GM19023 (cell line): ENCODE measurements at regions not wholly inside any gene's neighbourhood (a gene's known extent, or its start where the extent isn't known, plus 50 kb on each side); places are given as distances from the start of the nearest gene placed in this dataset.
"Not testable (repeated sequence)": the region's sequence is repeated elsewhere in the genome, so short reads cannot be mapped to it uniquely, and the experiment has no call there.

Source experiments
- ATAC-seq: cut with Tn5 transposase; IDR thresholded peaks from one replicate; pipeline ENCODE4 v1.9.1; 2021; ENCODE audit warnings: mild to moderate bottlenecking, moderate library complexity; ENCODE audit not compliant: unreplicated experiment

DNA sequence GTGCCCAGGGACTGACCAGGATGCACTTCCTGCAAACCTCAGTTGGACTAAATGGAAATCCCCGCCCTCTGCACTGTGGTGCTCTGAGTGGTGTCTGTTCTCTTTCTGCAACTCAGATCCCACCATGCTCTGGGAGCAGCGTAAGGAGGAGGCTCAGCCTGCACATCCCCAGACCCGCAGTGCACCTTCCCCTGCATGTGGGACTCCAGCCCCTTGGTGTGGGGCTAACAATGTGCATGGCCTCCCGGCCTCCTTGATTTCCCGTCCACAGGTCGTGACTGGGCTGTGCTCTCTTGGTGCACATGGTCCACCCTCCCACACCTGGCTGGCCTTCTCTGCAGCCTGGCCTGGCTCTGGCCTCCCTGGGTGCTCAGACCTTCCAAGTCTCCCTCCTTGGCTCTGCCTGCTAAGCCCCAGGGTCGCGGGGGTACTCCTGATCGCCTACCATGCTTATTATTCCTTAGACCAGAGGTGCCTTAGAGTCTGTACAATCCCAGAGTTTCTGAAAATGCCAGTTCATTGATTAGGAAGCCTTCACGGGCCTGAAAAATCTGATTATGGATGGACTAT, 397.5 kb downstream of the IRX2 start:
- ATAC-seq = no peak

DNA sequence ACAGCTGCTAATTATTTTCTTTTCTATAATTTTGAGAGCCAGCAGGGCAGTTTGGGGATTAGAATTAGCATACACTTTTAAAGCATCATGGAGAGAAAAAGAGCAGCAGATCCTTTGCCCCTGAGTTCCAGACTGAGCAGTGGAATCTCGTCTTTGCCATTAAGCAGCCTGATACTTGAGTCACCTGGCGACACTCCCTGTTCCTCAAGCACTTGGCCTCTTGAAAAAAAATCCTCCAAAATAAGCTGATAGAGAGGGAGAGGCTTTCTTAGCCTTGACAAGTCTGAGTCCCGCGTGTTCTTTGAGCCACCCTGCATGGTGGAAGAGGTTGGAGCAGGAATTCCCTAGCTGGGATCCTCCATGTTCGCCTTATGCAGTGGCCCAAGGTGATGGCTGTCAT, 398.3 kb downstream of the IRX2 start:
- no peak for ATAC-seq

DNA sequence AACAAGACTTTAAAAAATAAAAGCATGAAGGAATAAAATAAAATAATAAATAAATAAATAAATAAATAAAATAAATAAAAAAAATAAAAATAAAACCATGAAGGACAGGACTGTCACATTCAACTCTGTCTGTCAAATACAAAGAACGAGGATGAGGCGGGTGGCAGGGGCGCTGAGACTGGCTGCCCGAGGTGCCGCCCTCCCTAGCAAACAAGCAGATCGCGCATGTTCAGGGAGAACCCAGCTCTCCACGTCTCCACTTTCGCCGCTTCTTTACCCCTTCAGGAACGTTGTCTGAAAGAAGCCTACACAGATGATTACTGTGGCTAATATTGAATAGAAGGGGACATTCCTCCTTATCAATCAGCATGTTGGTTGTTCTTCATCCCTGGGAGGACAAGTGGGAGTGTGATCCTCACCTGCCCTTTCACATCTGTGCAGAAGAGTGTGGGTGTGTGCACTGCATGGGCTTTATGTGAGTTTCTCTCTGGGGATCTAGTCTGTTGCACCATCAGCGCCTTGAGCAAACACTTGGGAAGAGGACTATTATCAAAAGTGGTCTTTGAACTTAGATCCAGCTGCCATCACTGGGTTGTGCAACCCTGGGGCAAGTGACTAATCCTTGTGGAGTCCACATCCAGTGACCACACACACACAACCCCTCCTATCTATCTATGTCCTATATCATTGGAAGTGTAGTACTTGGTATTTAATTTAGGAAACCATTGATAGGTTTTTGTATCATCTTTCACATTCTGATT, 399.2 kb downstream of the IRX2 start:
- ATAC-seq = no peak

DNA sequence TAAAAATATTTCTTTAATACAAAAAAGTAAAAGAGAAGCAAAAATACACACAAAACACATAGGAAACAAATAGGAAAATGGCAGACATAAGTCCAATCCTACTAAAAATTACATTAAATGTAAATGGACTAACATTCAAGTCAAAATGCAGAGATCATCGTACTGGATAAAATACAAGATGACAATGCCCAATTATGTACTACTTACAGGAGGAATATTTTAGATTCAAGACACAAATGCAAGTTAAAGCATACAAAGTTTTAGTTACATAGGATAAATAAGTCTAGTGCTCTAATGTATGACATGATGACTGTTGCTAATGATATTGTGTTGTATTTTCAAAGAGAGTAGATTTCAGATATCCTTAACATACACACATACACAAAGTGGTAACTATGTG, 401.7 kb downstream of the IRX2 start:
- not testable (repeated sequence) for ATAC-seq

DNA sequence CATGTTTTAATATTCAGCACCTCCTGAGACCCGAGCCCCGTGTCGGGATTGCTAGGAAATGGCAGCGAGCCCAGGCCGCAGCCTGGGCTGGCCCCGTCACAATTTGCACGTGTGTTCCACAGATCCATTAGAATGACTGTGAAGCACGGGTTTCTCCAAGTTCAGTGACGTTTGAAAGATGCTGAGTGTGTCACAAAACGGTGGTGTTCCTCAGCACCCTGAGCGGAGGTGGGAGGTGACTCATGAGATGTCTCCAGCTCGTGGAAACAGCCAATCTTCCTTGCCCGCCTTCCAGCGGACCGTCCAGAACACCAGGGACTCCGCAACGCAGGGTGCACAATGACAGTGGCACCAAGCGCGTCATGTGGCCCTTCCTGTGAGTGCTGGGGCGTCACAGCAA, 412.8 kb downstream of the IRX2 start:
- no peak for ATAC-seq

DNA sequence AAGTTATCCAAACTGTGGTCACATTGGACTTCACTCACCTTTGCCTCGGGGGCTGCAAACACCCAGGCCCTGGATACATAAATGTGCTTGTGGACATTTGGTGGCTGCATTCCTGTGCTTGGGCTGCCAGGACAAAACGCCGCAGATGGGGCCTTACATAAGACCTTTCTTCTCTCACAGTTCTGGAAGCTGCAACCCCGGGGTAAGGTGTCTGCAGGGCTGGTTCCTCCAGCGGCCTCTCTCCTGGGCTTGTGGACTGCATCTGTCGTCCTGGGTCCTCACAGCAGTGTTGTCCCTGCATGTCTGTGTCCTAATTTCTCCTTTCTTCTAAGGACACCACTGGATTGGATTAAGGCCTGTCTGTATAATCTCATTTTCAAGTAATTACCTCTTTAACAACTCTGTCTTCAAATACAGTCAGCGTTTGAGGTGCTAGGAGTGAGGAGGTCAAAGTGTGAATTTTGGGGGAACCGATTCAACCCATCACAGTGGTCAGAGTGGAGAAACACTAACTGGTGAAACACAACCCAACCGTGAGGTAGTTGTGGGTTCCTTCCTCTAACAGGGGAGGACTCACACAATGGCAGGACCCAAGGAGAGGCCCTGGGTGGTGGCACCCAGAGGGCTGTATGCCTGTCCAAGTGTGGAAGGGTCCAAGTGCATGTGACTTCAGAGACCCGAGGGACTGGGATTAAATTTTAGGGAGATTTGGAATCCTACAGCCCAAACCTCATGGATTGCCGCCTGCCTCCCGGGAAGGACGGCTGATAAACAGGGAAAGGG, 415.6 kb downstream of the IRX2 start:
- ATAC-seq = no peak

DNA sequence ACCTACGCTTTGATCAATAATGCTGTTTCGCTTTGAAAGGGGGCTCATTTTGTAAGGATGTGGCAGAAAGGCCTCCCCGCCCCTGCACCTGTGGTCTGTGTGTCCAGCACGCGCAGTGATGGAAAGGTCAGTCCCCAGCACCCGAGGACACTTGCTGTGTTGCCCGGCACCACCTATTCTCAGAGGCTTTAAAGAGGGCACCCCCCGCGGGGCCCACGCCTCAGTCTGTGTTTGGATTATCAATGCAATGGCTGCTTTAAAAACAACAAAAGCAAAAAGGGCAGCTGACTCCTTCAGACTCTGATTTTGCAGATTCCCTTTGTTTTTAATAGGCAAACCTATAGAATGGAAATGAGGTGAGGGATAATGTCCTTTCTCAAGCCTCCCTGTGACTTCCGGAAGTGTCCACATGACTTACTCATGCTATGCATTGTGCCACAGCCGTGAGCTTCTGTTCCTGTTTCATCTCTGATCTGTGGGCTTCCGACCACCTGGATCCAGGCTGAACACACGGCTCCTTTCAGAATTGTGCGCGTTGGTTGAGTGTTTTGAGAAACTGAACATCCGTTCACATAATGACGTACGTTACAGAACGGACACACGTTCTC, 416.2 kb downstream of the IRX2 start:
- ATAC-seq = no peak

DNA sequence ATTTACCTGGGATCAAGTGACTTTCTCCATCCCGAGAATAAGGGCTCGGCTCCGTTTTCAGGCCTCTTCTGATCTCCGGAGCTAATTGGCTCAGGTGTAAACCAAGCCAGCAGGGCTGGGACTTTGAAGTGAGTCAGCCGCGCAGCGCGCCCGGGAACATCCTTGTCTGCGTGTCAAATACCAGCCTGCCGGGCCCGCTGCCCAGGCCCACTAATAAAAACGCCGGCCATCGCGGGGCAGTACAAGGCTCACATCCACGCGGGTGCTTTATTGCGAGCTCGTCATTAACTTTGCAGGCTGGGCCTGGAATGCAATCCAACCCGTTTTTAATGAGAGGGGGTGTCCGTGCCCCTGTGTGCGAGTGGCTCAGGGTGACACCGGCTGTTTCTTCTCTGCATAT, 416.8 kb downstream of the IRX2 start:
- no peak for ATAC-seq

DNA sequence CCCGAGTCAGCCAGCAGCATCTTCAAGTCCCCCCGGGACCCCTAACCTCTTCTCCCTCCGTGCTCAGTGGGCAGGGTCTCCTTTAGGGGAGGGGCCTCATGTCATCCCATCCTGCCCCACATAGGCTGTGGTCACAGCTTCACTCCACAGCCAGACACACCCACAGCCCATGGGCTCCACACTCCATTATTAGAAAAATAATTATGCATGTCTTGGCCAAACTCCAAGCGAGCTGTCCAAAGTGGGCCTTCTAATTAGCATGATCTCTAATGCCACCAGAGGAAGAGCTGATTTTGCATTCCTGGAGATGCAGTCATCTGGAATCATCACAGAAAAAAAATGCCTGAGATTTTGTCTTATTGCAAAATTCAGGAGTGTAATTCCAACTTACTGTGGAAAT, 418.2 kb downstream of the IRX2 start:
- ATAC-seq = no peak

DNA sequence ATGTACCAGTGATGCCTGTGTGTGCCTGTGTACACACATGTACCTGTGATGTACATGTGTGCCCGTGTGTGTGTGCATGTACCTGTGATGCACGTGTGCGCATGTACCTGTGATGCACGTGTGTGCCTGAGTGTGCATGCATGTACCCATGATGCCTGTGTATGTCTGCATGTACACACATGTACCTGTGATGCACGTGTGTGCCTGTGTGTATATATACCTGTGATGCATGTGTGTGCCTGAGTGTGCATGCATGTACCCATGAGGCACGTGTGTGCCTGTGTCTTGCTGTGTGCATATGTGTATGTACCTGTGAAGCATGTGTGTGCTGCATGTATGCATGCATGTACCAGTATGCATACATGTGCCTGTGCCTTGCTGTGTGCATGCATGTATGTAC, 419.0 kb downstream of the IRX2 start:
- no peak for ATAC-seq

DNA sequence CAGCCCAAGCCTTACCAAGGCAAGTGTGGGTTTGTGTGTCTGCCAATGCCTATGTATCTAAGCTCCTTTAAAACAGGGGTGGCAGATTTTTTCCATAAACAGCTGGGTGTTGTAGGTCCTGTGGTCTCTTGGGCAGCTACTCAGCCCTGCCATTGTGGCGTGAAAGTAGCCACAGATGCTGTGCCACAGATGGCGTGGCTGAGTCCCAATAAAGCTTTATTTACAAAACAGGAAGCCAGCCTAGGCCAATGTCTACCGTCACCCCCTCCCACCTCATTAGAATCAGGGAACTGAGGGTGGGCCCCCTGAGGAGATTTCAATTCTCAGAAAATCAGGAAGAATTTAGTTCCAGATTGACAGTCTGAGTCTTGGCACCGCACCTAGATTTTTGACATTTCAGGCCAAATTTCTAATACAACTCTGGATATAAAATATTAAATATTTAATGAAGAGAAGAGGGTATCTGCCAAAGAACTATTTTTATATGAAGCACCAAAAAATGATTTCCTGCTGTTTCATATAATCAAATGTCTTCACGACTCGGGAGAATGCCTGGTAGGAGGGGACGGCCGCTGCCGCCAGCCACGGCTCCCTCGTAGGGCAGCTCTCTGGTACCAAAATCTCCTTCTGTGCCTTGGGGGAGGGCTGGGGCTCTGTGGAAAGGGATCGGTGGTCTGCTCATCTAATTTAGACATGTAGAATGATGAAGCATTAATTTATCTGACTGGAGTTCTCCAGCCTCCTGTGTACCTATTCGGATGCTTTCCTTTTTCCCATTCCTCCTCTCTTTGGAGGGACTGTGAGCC, 420.9 kb downstream of the IRX2 start:
- no peak for ATAC-seq

DNA sequence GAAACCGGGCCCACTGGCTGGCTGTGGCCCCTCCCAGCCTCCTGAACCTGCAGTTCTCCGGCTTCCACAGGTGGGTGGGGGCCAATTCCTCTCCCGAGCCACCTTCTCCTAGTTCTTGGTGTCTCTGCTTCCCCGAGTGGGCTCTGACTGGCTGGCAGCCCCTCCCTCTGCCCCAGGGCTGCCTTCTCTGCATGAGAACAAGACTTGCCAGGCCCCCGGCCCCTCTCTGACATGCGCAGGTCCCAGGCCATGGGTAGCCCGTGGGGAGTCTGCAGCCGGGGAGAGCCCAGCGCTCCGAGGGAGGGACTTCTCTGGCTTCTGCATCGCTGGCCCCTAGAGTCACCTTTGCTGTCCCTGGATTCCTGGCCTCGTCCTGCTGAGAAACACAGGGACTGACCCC, 421.7 kb downstream of the IRX2 start:
- no peak for ATAC-seq

DNA sequence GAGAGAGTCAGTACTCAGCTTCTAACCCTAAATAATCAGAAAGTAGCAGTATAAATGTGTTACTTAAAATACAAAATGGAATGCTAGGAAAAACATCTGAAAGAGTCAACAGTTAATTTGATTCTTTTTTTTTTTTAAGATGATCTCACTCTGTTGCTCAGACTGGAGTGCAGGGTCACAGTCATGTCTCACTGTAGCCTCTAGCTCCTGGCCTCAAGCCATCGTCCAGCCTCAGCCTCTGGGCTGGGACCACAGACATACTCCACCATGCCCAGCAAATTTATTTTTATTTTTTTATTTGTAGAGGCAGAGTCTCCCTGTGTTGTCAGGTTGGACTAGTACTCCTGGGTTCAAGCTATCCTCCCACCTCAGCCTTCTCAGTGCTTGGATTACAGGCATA, 424.9 kb downstream of the IRX2 start:
- no peak for ATAC-seq

DNA sequence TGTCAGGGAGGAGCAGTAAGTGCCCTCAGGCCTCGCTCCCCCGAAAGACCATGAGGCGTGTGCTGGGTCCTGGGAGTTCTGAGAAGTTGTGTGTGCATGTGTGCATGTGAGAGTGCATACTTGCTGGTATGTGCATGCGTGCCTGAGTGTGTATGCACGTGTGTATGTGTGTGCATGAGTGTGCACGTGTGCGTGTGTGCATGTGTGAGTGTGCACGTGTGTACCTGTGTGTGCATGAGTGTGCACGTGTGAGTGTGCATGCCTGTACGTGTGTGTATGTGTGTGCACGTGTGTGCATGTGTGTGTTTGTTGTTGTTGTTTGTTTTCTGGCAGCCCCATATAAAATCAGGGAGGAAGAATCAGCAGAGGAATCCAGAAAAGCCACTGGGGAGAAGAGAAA, 426.7 kb downstream of the IRX2 start:
- ATAC-seq = no peak

DNA sequence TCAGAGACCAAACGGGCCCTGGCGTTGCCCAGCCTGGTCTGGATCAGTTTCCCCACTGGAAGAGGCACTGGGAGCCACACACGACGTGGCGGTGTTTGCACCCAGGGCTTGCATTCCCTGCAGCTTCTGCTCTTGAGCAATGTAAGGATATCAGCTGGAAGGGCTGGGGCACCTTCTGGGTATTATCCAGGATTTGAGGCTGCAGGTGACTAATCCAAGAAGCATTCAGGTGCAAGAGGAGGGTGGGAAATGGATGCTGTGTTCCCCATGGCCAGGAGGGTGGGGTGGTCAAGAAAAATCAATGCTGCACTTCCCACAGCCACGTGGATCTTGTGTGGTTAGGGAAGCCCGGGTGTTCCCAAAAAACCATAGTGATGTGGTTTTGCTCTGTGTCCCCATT, 430.9 kb downstream of the IRX2 start:
- ATAC-seq = no peak

DNA sequence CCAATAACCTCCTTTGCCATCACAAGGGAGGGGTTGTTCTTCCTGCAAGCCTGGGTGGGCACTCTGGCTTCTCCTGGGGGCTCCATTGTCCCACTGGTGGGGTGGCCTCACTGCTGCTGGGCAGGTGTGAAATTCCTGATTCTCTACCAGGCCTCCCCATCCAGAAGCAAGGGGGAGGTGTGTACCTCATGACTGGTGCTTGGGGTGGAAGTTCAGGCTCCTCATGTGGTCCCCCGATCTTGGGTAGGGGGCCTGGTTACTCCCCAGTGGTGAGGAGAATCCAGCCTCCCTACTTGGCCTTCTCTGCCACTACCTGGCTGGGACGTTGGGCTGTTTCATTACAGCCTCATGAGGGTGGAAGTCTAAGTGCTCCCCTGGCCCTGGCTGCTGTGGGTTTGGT, 433.9 kb downstream of the IRX2 start:
- ATAC-seq = no peak

DNA sequence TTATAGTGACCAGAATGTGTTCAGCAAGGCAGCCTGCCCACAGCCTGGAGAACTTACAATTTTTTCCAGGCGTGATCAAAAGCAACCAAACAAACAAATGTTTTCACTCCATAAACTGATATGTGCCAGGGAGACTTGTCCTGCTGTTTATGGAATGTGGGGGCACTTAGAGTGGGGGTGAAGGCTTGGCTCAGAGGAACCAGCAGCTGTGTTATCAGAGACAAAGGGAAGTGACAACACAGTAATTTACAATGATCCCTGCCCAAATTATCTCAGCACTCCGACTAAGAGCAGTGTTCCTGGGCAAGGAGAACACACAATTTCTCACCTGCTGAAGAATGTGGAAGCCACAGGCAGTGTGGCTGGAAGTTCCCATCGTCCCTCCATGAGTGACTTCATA, 429.1 kb upstream of the IRX4 start:
- no peak for ATAC-seq

DNA sequence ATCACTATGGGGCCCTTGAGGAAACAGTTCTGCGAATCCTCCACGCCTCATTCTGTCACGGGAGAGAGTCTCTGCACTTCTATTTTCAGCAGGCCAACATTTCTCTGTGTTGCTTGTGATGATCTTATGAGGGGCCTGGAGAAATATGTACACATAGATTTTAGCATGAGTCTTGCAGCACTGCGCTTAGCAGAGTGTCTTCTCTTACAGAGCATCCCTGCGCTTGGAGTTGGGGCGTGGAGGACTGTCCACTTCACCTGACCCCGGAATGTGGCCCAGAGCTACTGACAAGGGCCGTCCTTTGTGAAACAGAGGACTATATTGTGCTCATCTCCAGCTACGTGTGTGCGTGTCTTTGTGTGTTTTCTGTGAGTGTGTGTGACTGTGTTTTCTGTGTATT, 428.2 kb upstream of the IRX4 start:
- no peak for ATAC-seq

DNA sequence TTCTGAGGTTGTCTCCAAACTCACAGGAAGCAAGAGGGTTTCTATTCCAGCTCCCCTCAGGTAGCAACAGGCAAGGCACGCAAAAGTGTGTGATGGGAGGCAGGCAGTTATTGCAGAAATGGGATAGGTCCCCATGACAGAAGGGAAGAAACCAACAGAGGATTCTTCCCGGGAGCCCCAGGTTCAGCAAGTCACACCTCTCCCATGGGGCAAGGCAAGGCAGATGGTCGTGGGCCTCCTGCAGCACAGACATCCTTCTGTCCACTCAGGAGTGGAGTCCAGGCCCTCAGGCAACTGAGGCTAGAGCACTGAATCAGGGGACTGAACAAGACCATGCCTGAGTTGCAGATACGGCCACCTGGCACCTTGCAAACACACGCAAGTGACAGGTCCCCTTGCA, 424.9 kb upstream of the IRX4 start:
- no peak for ATAC-seq

DNA sequence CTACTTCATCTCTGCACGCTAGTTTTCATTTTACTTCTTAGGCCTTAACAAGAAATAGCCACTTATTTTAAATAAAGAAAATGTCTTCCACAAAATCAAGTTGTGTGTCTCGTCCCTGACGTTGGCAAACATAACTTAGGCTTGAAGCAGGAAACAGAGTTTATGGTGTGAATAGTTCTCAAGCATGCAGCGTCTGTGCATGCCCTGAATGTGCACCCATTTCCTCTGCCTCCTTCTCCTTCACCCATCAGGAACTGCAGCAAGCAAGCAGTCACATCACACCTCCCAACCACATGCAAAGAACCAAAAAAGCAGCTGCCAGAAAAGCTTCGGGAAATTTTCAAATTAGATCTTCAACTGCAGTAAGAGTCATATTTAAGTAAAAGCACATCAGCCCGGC, 424.0 kb upstream of the IRX4 start:
- no peak for ATAC-seq
